HG03066 (cell line): ENCODE measurements at regions not wholly inside any gene's neighbourhood (a gene's known extent, or its start where the extent isn't known, plus 50 kb on each side); places are given as distances from the start of the nearest gene placed in this dataset.
A peak's percentile ranks its signal among the peaks of the same experiment; 100 is the strongest.
"Not testable (repeated sequence)": the region's sequence is repeated elsewhere in the genome, so short reads cannot be mapped to it uniquely, and the experiment has no call there.

Source experiments
- ATAC-seq: cut with Tn5 transposase; IDR thresholded peaks from one replicate; pipeline ENCODE4 v1.9.1; 2021; ENCODE audit warnings: low read depth; ENCODE audit not compliant: unreplicated experiment

DNA sequence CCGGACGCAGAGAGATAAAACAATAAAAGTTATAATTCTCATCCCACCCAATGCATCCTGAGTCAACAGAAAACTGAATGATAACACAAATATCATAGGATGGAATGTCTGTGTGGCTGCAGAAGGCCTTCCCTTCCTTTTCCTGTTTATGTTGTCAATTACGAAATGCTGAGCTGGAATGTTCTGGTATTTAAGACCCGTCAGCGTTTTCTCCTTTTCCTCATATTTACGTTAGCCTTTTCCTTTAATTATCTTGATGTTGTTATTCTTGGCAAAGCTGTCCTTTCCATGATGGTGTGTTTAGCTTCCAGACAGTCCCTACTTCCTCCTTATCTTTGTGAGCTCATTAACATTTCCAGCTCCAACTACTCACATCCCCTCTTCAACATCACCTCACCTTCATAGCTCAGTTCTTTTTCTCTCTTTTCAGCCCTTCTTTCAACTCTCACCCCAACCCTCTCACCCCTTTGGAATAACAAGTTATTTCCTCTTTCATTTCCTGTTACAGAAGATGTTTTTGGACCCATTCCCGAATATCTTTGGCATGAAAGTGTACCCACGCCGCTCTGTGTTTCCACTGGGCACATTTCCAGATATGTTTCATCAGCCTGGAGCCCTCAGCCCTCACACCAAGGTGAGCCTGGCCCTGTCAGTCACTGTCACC lies 221.6 kb downstream of the NR2F1-AS1 start:
- ATAC-seq: no peak

DNA sequence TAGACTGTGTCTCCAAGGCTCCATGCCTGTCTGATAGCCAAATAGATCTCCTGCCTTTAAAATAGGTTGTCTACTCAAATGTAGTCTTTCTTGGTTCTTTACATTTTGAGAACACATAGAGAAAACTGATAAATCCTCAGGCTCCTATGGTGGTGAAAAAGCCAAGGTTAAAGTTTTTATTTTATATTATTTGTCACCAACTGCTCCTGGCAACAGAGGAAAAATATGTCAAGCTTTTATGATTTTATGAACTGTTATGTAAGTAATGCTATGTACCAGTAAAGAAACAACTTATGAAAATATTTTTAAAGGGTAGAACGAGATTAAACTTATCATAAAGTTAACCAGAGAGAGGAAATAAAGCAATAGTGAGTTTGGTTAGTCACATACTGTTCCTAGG lies 222.8 kb downstream of the NR2F1-AS1 start:
- ATAC-seq: no peak

DNA sequence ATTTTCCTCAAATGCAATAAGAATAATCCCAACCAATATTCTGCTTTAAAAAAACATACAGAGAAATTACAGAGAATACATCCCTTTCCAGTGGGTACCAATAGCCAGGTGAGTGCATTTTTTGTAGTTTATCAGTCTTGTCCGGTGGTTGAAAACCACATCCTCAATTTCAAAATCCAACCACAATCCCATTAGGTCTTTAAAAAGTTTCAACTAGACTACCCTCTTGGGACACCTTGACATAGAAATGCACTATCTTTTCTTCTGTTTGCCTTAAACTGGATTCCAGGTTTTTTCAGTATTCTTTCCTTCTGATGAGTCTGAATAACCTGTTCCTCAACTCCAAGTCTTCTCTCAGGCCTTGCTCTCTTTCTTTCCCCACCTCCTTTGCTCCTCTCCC lies 223.3 kb downstream of the NR2F1-AS1 start:
- no peak for ATAC-seq

GRCh38 chr5:93355691-93356090 lies 225.3 kb downstream of the NR2F1-AS1 start:
- no peak for ATAC-seq

DNA sequence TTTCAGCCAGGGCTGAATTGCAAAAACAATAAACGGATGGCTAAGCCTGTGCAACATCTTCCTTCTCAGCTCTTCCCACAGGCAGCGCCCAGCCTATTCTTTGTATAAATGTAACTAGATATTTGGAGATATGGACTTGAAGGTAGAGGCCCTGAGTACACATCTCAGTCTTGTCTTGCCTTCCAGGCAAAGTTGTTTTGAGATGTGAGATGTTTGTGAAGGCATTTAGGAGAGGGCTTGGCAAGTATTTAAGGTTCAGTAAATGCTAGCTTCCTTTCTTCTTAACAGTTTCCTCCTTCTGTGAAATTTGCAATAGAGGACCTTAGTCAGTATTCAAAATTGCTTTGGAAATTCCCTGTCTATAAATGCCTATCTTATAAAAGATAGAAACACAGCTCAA lies 228.8 kb downstream of the NR2F1-AS1 start:
- no peak for ATAC-seq

- ATAC-seq: no peak
Measured at GRCh38 chr5:93349613-93350012, 231.4 kb downstream of the NR2F1-AS1 start.

DNA sequence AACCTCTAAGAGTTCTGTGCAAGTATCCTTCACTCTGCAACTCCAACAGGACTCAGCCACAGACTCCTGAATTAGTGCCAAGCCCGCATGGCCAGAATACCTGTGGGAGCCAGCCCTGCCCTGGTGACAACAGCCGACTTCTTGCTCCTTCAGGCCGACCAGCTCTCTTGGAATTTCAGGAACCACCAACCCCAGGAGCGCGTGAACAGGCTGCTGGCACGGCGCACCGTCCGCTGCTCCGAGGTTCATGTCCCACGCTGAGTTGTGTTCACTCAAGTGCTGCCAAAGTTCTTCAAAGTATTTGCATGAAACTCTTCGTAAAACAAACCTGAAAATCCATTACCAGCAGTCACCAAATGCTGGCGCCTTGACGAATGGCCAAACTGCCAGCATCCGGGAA lies 232.8 kb downstream of the NR2F1-AS1 start:
- no peak for ATAC-seq

DNA sequence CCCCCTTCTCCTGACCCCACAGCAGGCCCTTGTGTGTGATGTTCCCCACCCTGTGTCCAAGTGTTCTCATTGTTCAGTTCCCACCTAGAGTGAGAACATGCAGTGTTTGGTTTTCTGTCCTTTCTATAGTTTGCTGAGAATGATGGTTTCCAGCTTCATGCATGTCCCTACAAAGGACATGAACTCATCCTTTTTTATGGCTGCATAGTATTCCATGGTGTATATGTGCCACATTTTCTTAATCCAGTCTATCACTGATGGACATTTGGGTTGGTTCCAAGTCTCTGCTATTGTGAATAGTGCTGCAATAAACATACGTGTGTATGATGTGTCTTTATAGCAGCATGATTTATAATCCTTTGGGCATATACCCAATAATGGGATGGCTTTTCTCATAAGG lies 234.2 kb downstream of the NR2F1-AS1 start:
- ATAC-seq: not testable (repeated sequence)

DNA sequence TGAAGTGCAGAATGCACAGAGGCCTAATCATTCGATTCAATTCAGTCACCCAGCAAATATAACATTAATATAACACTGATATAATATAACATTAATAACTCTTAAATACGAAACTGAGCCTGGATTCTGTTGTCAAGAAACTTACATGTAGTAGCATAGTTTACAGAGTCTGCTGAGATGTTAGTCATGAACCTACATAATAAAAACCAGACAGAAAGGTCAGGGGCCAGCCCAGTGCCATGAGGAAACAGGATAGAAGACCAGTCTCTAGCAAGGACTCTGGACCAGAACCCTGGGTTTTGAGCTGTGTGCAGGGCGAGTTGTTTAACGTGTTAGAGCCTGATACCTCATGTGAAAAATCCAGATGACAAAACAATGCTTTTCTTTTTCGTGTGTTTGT lies 234.7 kb downstream of the NR2F1-AS1 start:
- ATAC-seq: no peak

DNA sequence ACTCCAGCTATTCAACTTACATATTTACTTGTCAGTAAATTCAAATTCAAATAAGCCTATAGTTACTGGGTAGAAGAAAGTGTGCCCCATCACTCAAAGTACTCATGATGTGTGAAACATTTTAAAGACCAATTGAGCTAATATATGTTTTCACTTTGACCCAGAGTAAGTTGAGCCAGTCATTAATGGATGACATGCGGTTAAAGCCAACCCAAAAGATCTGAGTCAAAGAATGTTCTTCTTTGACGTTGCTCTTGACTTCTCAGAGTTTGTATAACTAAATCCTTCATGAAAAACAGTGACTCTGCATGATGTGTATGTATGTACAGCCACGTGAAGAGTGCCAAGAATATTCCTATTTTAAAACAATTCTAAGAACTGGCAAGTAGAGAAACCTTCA lies 237.4 kb downstream of the NR2F1-AS1 start:
- ATAC-seq: no peak

- ATAC-seq: peak; percentile 78
Measured at GRCh38 chr5:93342563-93343061, 238.4 kb downstream of the NR2F1-AS1 start.

DNA sequence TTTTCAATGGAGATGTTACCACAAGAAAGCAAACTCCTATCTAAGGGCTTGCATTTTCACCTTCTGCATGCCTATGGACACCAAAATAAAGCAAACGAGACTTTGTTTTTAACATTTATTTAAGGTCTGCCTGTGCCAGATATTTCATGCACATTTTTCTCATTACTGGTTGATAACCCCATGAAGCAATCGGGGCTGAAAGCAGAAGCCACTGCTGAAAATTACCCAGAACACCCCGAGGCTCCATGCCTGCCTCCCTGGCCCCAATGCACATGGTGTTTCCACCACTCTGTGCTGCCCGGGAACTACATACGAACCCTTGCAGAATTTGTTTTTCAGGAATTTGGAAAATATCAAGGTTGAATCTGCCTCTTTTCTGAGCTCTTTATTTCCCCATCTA lies 240.1 kb downstream of the NR2F1-AS1 start:
- no peak for ATAC-seq

GRCh38 chr5:93337138-93337537 lies 243.9 kb downstream of the NR2F1-AS1 start:
- ATAC-seq: no peak

- no peak for ATAC-seq
Measured at GRCh38 chr5:93336330-93337110, 244.5 kb downstream of the NR2F1-AS1 start.

- no peak for ATAC-seq
Measured at GRCh38 chr5:93331863-93332262, 249.2 kb downstream of the NR2F1-AS1 start.

GRCh38 chr5:93331241-93331640 lies 249.8 kb downstream of the NR2F1-AS1 start:
- no peak for ATAC-seq

- no peak for ATAC-seq
Measured at GRCh38 chr5:93330506-93330905, 250.5 kb downstream of the NR2F1-AS1 start.

DNA sequence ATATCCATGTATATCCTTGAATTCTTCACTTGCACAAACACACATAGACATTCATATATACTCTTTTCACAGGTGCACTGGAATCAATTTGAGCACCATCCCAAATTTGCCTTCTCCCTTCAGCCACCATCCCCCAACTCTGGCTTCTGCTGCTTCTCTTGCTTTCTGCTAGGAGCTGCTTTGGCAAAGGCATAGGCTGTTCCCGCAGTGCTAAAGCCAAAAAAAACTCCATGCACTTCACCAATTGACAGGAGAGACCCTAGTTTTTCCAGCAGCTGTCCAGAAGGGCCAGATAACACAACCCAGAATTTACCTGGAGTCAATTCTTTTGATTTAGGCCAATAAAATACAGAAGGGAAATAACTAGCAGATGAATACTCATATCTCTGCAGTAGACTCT lies 251.3 kb downstream of the NR2F1-AS1 start:
- ATAC-seq: no peak

- no peak for ATAC-seq
Measured at GRCh38 chr5:93328833-93329232, 252.2 kb downstream of the NR2F1-AS1 start.

GRCh38 chr5:93327605-93328004 lies 253.4 kb downstream of the NR2F1-AS1 start:
- ATAC-seq: no peak

- no peak for ATAC-seq
Measured at GRCh38 chr5:93325946-93326345, 255.1 kb downstream of the NR2F1-AS1 start.
